Endothelial cell of umbilical vein (primary cell): ENCODE measurements at regions not wholly inside any gene's neighbourhood (a gene's known extent, or its start where the extent isn't known, plus 50 kb on each side); places are given as distances from the start of the nearest gene placed in this dataset.

ENCODE experiments used
- EZH2 ChIP-seq: IDR thresholded peaks from 2 replicates; pipeline ENCODE4 v1.6.1; 2012; ENCODE audit warnings: borderline replicate concordance, low read depth, mild to moderate bottlenecking, moderate library complexity, low read length, inconsistent platforms; ENCODE audit not compliant: severe bottlenecking
- FOS ChIP-seq: IDR thresholded peaks from 2 replicates; pipeline ENCODE4 v1.6.1; 2011; ENCODE audit warnings: mild to moderate bottlenecking, low read length, moderate library complexity, borderline replicate concordance; ENCODE audit not compliant: insufficient read depth
- GATA2 ChIP-seq: IDR thresholded peaks from 2 replicates; pipeline ENCODE4 v1.7.0; 2011; ENCODE audit warnings: low read depth, mild to moderate bottlenecking, moderate library complexity, mixed read lengths, low read length; ENCODE audit not compliant: insufficient read length, insufficient read depth
- JUN ChIP-seq: IDR thresholded peaks from 2 replicates; pipeline ENCODE4 v1.6.1; 2011; ENCODE audit warnings: borderline replicate concordance, low read depth; ENCODE audit not compliant: insufficient read length, insufficient read depth
- MAX ChIP-seq: IDR thresholded peaks from 2 replicates; pipeline ENCODE4 v1.6.1; 2011; ENCODE audit not compliant: insufficient read depth, insufficient read length
- MYC ChIP-seq: IDR thresholded peaks from one replicate; pipeline ENCODE4 v1.6.1; 2011; ENCODE audit warnings: mild to moderate bottlenecking, low read depth, low read length
- POLR2A ChIP-seq: IDR thresholded peaks from 2 replicates; pipeline ENCODE4 v1.6.1; 2012; ENCODE audit warnings: low read depth, mild to moderate bottlenecking, control low read depth, low read length
- POLR2AphosphoS5 ChIP-seq: IDR thresholded peaks from 2 replicates; pipeline ENCODE4 v1.6.1; 2012; ENCODE audit warnings: low read depth, mild to moderate bottlenecking, control low read depth, low read length, moderate library complexity; ENCODE audit not compliant: insufficient read depth
- TF ChIP-seq, protein P1 (sequence below), 2 donors: IDR thresholded peaks; 1 replicate in 1 of 2; 2 replicates in 1 of 2; pipeline ENCODE4 v1.5.1; 2011; ENCODE audit warnings: low read length in 2 of 2, mild to moderate bottlenecking in 2 of 2, moderate library complexity in 2 of 2, control low read depth in 1 of 2, inconsistent platforms in 1 of 2, low read depth in 1 of 2; ENCODE audit not compliant: insufficient read depth in 1 of 2; ENCODE audit errors: extremely low read depth in 1 of 2

GRCh38 chr3:20898962-20899361, 713.0 kb upstream of the SGO1 start:
- TF ChIP-seq, protein P1, sequence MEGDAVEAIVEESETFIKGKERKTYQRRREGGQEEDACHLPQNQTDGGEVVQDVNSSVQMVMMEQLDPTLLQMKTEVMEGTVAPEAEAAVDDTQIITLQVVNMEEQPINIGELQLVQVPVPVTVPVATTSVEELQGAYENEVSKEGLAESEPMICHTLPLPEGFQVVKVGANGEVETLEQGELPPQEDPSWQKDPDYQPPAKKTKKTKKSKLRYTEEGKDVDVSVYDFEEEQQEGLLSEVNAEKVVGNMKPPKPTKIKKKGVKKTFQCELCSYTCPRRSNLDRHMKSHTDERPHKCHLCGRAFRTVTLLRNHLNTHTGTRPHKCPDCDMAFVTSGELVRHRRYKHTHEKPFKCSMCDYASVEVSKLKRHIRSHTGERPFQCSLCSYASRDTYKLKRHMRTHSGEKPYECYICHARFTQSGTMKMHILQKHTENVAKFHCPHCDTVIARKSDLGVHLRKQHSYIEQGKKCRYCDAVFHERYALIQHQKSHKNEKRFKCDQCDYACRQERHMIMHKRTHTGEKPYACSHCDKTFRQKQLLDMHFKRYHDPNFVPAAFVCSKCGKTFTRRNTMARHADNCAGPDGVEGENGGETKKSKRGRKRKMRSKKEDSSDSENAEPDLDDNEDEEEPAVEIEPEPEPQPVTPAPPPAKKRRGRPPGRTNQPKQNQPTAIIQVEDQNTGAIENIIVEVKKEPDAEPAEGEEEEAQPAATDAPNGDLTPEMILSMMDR (IDR thresholded peaks at IDR 0.05; ENCODE audit: extremely low read depth in 1 of 2, insufficient read depth in 1 of 2, low read depth in 1 of 2, low read length in 2 of 2), result no peak
- no peak for TF ChIP-seq EZH2
- TF ChIP-seq POLR2A, result no peak
- no peak for TF ChIP-seq POLR2AphosphoS5
- no peak for TF ChIP-seq JUN
- no peak for TF ChIP-seq MYC
- no peak for TF ChIP-seq GATA2
- no peak for TF ChIP-seq MAX
- TF ChIP-seq FOS, result no peak
